Esophagus muscularis mucosa (tissue), 3 donors: ENCODE measurements at regions not wholly inside any gene's neighbourhood (a gene's known extent, or its start where the extent isn't known, plus 50 kb on each side); places are given as distances from the start of the nearest gene placed in this dataset.

Source experiments
- POLR2AphosphoS5 ChIP-seq, 2 donors: sonication (generic); formaldehyde crosslinking; IDR thresholded peaks; one replicate each; pipeline ENCODE4 v1.6.1; 2017; ENCODE audit warnings: antibody characterized with exemption in 2 of 2
- TF ChIP-seq, protein P1 (sequence below), 3 experiments: fragments of 200-600 bp in 2 of 3; fragments of 450-650 bp in 1 of 3; sonication (generic) in 2 of 3; IDR thresholded peaks; one replicate each; pipeline ENCODE4 v1.5.1; 2017 to 2019; ENCODE audit warnings: antibody characterized with exemption in 3 of 3, mild to moderate bottlenecking in 2 of 3, moderate library complexity in 1 of 3

DNA sequence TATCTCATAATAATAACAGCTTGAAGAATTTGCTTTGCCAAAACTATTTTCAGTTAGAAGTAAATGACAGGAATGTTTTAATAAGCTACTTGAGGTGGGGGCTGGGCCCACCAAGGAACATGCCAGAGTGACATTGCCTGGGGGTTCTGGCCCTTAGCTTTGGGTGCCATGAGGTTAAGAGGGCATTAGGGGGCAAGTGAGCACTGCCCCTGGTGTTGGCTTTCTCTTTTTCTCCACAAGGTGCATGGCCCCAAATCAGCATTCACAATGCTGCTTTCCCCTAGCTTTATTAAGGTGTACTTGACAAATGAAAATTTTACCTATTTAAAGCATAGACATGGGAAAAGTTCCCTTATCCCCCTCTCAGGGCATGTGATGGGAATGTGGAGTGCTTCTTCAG, 305.4 kb downstream of the TENT4A start:
- TF ChIP-seq, protein P1, sequence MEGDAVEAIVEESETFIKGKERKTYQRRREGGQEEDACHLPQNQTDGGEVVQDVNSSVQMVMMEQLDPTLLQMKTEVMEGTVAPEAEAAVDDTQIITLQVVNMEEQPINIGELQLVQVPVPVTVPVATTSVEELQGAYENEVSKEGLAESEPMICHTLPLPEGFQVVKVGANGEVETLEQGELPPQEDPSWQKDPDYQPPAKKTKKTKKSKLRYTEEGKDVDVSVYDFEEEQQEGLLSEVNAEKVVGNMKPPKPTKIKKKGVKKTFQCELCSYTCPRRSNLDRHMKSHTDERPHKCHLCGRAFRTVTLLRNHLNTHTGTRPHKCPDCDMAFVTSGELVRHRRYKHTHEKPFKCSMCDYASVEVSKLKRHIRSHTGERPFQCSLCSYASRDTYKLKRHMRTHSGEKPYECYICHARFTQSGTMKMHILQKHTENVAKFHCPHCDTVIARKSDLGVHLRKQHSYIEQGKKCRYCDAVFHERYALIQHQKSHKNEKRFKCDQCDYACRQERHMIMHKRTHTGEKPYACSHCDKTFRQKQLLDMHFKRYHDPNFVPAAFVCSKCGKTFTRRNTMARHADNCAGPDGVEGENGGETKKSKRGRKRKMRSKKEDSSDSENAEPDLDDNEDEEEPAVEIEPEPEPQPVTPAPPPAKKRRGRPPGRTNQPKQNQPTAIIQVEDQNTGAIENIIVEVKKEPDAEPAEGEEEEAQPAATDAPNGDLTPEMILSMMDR (IDR thresholded peaks at IDR 0.05): no peak
- no peak for TF ChIP-seq POLR2AphosphoS5 (IDR thresholded peaks at IDR 0.05)
